ENCODE measurements at regions not wholly inside any gene's neighbourhood (a gene's known extent, or its start where the extent isn't known, plus 50 kb on each side); places are given as distances from the start of the nearest gene placed in this dataset.

GRCh38 chr17:14903854-14904253 is 361.3 kb downstream of the PMP22 start:
- no peak overlapping the region for H3K4me3 ChIP-seq (replicated peaks in 1 of 2; ENCODE audit: low read depth in 1 of 2, low read length in 2 of 2)
- H4K20me1 ChIP-seq (ENCODE audit: insufficient read depth), result no peaks in the 10 kb centered on the region
- no peaks in the 10 kb centered on the region for H3K4me1 ChIP-seq (ENCODE audit: control insufficient read depth in 1 of 2, insufficient read depth in 2 of 2, low read length in 2 of 2)
- H3K27me3 ChIP-seq (ENCODE audit: insufficient read depth, low read length), result no peaks in the 10 kb centered on the region
- no peak overlapping the region for H2AFZ ChIP-seq (ENCODE audit: low read depth, low read length, poor library complexity, severe bottlenecking)
- H3K9me3 ChIP-seq (ENCODE audit: control insufficient read depth in 1 of 2, insufficient read depth in 1 of 2, low read depth in 1 of 2, low read length in 2 of 2), result no peaks in the 10 kb centered on the region
- H3K79me2 ChIP-seq (ENCODE audit: insufficient read depth, low read length), result no peaks in the 10 kb centered on the region
- TF ChIP-seq TCF7L2 (IDR thresholded peaks at IDR 0.05; ENCODE audit: borderline replicate concordance, extremely low read depth, insufficient read depth, insufficient read length), result no peak
- H3K36me3 ChIP-seq (ENCODE audit: control insufficient read depth in 1 of 2, insufficient read depth in 2 of 2, low read length in 2 of 2), result no peaks in the 10 kb centered on the region
- ChIA-PET POLR2A (no interaction called here), CTCF (no interaction called here), RAD21 (ENCODE audit: low non-redundant PET in 1 of 2, low total read pairs in 2 of 2, uncharacterized antibody in 2 of 2, unreplicated experiment in 2 of 2) (no interaction called here)
- no peak overlapping the region for H3K27ac ChIP-seq (ENCODE audit: low read depth, low read length)
- ATAC-seq (no peak), DNase-seq (ENCODE audit: low read depth, low spot score) (no peak)
- no TSS peak for BruUV-seq (replicated peaks)
- no peak overlapping the region for H3K9ac ChIP-seq (ENCODE audit: low read length)
- no peaks in the 10 kb centered on the region for H3K9me2 ChIP-seq (ENCODE audit: insufficient read depth)
- H3K4me2 ChIP-seq (ENCODE audit: low read length), result no peak overlapping the region
- intact Hi-C loops (cut with micrococcal nuclease), result no loop called here

GRCh38 chr17:14902803-14903202 is 362.3 kb downstream of the PMP22 start:
- H3K9ac ChIP-seq (ENCODE audit: low read length), result no peak overlapping the region

More at GRCh38 chr17:14902803-14903202, 362.3 kb downstream of the PMP22 start:
- Histone ChIP-seq H3K36me3 (ENCODE audit: control insufficient read depth in 1 of 2, insufficient read depth in 2 of 2, low read length in 2 of 2) (no peaks in the 10 kb centered on the region), H3K4me1 (ENCODE audit: control insufficient read depth in 1 of 2, insufficient read depth in 2 of 2, low read length in 2 of 2) (no peaks in the 10 kb centered on the region), H2AFZ (ENCODE audit: low read depth, low read length, poor library complexity, severe bottlenecking) (no peak overlapping the region), H3K79me2 (ENCODE audit: insufficient read depth, low read length) (no peaks in the 10 kb centered on the region), H3K27me3 (ENCODE audit: insufficient read depth, low read length) (no peaks in the 10 kb centered on the region), H4K20me1 (ENCODE audit: insufficient read depth) (no peaks in the 10 kb centered on the region), H3K4me2 (ENCODE audit: low read length) (no peak overlapping the region), H3K4me3 (replicated peaks in 1 of 2; ENCODE audit: low read depth in 1 of 2, low read length in 2 of 2) (no peak overlapping the region), H3K27ac (ENCODE audit: low read depth, low read length) (no peak overlapping the region), H3K9me3 (ENCODE audit: control insufficient read depth in 1 of 2, insufficient read depth in 1 of 2, low read depth in 1 of 2, low read length in 2 of 2) (no peaks in the 10 kb centered on the region), H3K9me2 (ENCODE audit: insufficient read depth) (no peaks in the 10 kb centered on the region)
- ATAC-seq, result no peak
- DNase-seq (ENCODE audit: low read depth, low spot score), result no peak
- ChIA-PET RAD21 (ENCODE audit: low non-redundant PET in 1 of 2, low total read pairs in 2 of 2, uncharacterized antibody in 2 of 2, unreplicated experiment in 2 of 2) (no interaction called here), CTCF (no interaction called here), POLR2A (no interaction called here)
- intact Hi-C loops (cut with micrococcal nuclease), result no loop called here
- no TSS peak for BruUV-seq (replicated peaks)
- TF ChIP-seq CEBPB (IDR thresholded peaks at IDR 0.05; ENCODE audit: low read depth) (no peak), SIN3A (IDR thresholded peaks at IDR 0.05; ENCODE audit: low read depth) (no peak), JUND (IDR thresholded peaks at IDR 0.05) (no peak), SP1 (IDR thresholded peaks at IDR 0.05; ENCODE audit: low read depth) (no peak), ATF3 (IDR thresholded peaks at IDR 0.05) (no peak), POLR2A (IDR thresholded peaks at IDR 0.05; ENCODE audit: borderline replicate concordance, extremely low read depth, insufficient read depth, insufficient read length) (no peak)
